A673 (cell line): ENCODE measurements at regions not wholly inside any gene's neighbourhood (a gene's known extent, or its start where the extent isn't known, plus 50 kb on each side); places are given as distances from the start of the nearest gene placed in this dataset.

Experiments
- CTCF ChIP-seq: fragments of 300-800, 200-600 bp; sonication (generic); conservative IDR thresholded peaks from 2 replicates; pipeline ENCODE4 v1.5.1; 2017; ENCODE audit warnings: low read depth, mild to moderate bottlenecking, antibody characterized with exemption, low read length, moderate library complexity, mixed read lengths
- EZH2 ChIP-seq: fragments of 200-600 bp; sonication (generic); IDR thresholded peaks from 2 replicates; pipeline ENCODE4 v1.6.1; 2017; ENCODE audit warnings: borderline replicate concordance, low read depth, mild to moderate bottlenecking, mixed read lengths, antibody characterized with exemption, low read length; ENCODE audit not compliant: poor library complexity, severe bottlenecking

DNA sequence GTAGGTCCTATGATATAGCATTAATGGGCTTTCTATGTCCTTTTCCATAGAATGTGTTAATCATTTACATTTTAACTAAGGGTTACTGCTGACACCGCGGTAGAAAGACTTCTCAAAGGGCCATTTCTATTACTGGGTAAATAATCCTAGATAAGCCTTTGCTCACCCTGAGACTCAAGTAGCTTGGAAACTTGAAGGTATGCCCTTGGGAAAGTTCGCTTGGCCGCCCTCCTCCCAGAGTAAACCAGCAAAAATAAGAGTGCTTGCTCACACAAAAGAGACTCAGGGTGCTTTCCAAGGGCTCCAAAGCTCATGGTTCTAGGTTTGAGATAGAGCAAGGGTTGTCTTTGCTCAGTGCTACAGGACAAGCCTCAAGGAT is 85.8 kb upstream of the TMPRSS2 start:
- TF ChIP-seq CTCF (no peak), EZH2 (no peak)
